Naive B cell (primary cell): ENCODE measurements at regions not wholly inside any gene's neighbourhood (a gene's known extent, or its start where the extent isn't known, plus 50 kb on each side); places are given as distances from the start of the nearest gene placed in this dataset.

Experiments
- ATAC-seq, 2 donors: fragments of 150-1000 bp; cut with Tn5 transposase; 2 replicates each; pipeline ENCODE4 v1.10.0; 2021; ENCODE audit warnings: low read depth in 2 of 2, mild to moderate bottlenecking in 2 of 2, moderate library complexity in 2 of 2
- DNase-seq: peaks from one replicate; pipeline ENCODE4 v3.0.0; 2022
- H3K27ac Mint-ChIP-seq, 6 donors: one replicate each; pipeline ENCODE4 v1.8.0; 2020 to 2022; ENCODE audit warnings: mild to moderate bottlenecking in 6 of 6, mixed read lengths in 6 of 6, moderate library complexity in 5 of 6, inconsistent platforms in 2 of 6
- H3K27me3 Mint-ChIP-seq, 3 donors: one replicate each; pipeline ENCODE4 v1.8.0; 2021 to 2022; ENCODE audit warnings: mixed read lengths in 3 of 3, mild to moderate bottlenecking in 1 of 3
- H3K36me3 Mint-ChIP-seq, 2 donors: one replicate each; pipeline ENCODE4 v1.8.0; 2020 to 2022; ENCODE audit warnings: mixed read lengths in 2 of 2, inconsistent platforms in 1 of 2, mild to moderate bottlenecking in 1 of 2
- H3K4me1 Mint-ChIP-seq, 3 donors: one replicate each; pipeline ENCODE4 v1.8.0; 2020 to 2022; ENCODE audit warnings: mixed read lengths in 3 of 3, inconsistent platforms in 1 of 3, mild to moderate bottlenecking in 1 of 3, moderate library complexity in 1 of 3
- H3K4me3 Mint-ChIP-seq, 8 donors: one replicate each; pipeline ENCODE4 v1.8.0; 2020 to 2022; ENCODE audit warnings: mild to moderate bottlenecking in 8 of 8, mixed read lengths in 8 of 8, moderate library complexity in 8 of 8, inconsistent platforms in 2 of 8
- H3K9me3 Mint-ChIP-seq, 7 donors: one replicate each; pipeline ENCODE4 v1.8.0; 2020 to 2022; ENCODE audit warnings: mixed read lengths in 7 of 7, mild to moderate bottlenecking in 5 of 7, inconsistent platforms in 2 of 7, moderate library complexity in 1 of 7

DNA sequence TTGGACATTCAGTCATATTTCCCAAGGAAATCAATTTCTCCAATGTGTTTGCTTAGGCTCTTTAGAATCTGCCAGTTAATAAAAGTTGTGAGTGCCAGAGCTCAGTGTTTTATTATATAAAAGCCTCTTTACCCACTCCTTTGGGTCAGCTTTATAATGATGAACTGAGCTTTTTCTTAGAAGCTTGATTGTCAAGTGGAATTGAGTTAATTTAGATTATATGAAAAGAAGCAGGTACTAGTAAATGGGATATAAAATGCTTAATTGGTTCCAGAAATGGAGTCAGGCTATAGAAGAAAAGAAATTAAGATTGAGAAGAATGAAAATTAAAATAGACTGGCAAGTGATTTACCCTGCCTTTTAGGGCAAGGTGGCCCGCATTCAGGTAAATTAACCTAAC is 363.2 kb downstream of the SLITRK6 start:
- Mint-ChIP-seq H3K36me3 (no peaks in the 10 kb centered on the region), H3K4me1 (no peaks in the 10 kb centered on the region), H3K27ac (no peak overlapping the region), H3K4me3 (no peak overlapping the region), H3K9me3 (peaks cover 0 to 13% (median 3%) of the 10 kb centered on the region in 7 donors), H3K27me3 (no peaks in the 10 kb centered on the region)
- DNase-seq = no peak
- no peak for ATAC-seq

GRCh38 chr13:85434927-85435326 is 364.3 kb downstream of the SLITRK6 start:
- Mint-ChIP-seq H3K4me3 (no peak overlapping the region), H3K4me1 (no peaks in the 10 kb centered on the region), H3K9me3 (peaks cover 0 to 13% (median 3%) of the 10 kb centered on the region in 7 donors), H3K27me3 (no peaks in the 10 kb centered on the region), H3K27ac (no peak overlapping the region), H3K36me3 (no peaks in the 10 kb centered on the region)
- no peak for DNase-seq
- ATAC-seq = no peak

DNA sequence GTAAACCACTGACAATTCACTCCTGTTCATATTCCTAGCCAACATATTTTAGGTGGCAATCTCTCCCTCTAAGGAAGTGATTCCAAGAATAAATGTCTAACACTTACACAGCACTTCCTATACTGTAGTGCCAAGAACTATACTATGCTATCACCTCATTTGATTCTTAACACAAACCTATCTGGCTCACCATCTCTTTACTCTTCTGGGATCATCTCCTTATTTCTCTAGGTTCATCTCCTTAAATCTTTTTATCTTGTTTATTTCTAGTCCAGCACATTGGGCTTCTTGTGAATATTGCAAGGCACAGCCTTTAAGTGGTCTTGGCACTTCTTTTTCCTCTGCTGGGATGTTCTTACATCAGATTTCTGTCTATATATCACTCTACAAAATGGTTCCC is 366.3 kb downstream of the SLITRK6 start:
- DNase-seq (no peak), ATAC-seq (no peak)
- Mint-ChIP-seq H3K4me3 (no peak overlapping the region), H3K4me1 (no peaks in the 10 kb centered on the region), H3K36me3 (no peaks in the 10 kb centered on the region), H3K27ac (no peak overlapping the region), H3K9me3 (peaks cover 0 to 9% (median 3%) of the 10 kb centered on the region in 7 donors), H3K27me3 (no peaks in the 10 kb centered on the region)

DNA sequence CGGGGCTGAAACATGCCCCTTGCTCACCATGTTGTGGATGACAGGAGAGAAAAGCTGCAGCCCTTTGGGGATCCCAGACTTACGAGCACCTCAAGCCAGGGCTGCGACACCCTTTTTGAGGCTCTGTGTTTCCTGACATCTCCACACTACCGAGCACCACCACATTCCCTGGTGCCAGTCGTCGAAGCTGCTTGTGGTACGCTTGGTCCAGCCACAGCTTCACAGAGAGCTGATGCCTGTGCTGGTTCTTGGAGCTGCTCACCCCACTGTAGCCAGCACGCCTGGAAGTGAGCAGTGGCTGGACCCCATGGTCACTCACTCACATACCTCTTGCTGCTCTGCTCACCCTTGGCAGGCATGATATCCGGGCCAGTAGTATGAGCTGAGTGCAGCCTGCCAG is 367.5 kb downstream of the SLITRK6 start:
- Mint-ChIP-seq H3K9me3 (peaks cover 0 to 5% (median 3%) of the 10 kb centered on the region in 7 donors), H3K27me3 (no peaks in the 10 kb centered on the region), H3K4me3 (no peak overlapping the region), H3K4me1 (no peaks in the 10 kb centered on the region), H3K27ac (no peak overlapping the region), H3K36me3 (no peaks in the 10 kb centered on the region)
- DNase-seq = no peak
- ATAC-seq = no peak

DNA sequence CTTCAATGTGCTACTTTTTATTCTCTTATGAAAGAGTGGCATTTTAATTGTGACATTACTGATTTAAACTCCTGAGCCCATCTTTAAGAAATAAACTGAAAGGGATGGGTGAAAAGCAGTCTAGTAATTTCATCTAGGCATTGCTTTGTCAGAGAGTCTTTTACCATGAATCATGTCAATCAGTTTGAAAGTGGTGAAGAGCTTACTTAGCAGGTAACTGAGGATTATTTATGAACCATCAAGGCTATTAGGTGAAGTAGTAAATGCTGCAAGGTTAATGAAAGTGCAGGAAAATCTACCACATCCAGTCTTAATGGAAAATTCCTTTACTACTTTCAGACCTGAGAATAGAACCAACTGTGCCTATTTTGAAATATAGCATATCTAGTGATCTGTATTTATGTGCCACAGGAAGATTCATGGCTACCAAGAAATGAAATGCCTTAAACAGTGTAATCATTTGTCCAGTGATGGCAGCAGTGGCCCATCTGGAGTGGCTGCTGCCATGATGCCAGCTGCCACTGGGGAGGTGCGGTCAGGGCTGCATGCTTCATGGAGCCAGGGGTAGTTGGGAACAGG is 368.9 kb downstream of the SLITRK6 start:
- DNase-seq (no peak), ATAC-seq (no peak)
- Mint-ChIP-seq H3K4me1 (no peaks in the 10 kb centered on the region), H3K9me3 (peaks cover 0 to 5% (median 3%) of the 10 kb centered on the region in 7 donors), H3K27me3 (no peaks in the 10 kb centered on the region), H3K4me3 (peak overlapping the region in 1 of 8 donors; percentile 47), H3K27ac (no peak overlapping the region), H3K36me3 (no peaks in the 10 kb centered on the region)

- Mint-ChIP-seq H3K27ac (no peak overlapping the region), H3K4me3 (no peak overlapping the region), H3K4me1 (no peaks in the 10 kb centered on the region), H3K9me3 (peaks cover 0 to 5% (median 0%) of the 10 kb centered on the region in 7 donors), H3K27me3 (no peaks in the 10 kb centered on the region), H3K36me3 (no peaks in the 10 kb centered on the region)
- ATAC-seq (no peak), DNase-seq (no peak)
Measured at GRCh38 chr13:85427416-85427815, 371.8 kb downstream of the SLITRK6 start.

- Mint-ChIP-seq H3K27me3 (no peaks in the 10 kb centered on the region), H3K4me1 (no peaks in the 10 kb centered on the region), H3K4me3 (no peak overlapping the region), H3K9me3 (peaks cover 0 to 2% (median 0%) of the 10 kb centered on the region in 7 donors), H3K36me3 (no peaks in the 10 kb centered on the region), H3K27ac (peak overlapping the region in 1 of 6 donors; percentile 18)
- DNase-seq (no peak), ATAC-seq (no peak)
Measured at GRCh38 chr13:85420136-85420535, 379.1 kb downstream of the SLITRK6 start.

- ATAC-seq (no peak), DNase-seq (no peak)
- Mint-ChIP-seq H3K27ac (no peak overlapping the region), H3K36me3 (no peaks in the 10 kb centered on the region), H3K4me1 (no peaks in the 10 kb centered on the region), H3K4me3 (no peak overlapping the region), H3K9me3 (peaks cover 0 to 2% (median 0%) of the 10 kb centered on the region in 7 donors), H3K27me3 (no peaks in the 10 kb centered on the region)
Measured at GRCh38 chr13:85419611-85420010, 379.6 kb downstream of the SLITRK6 start.

GRCh38 chr13:85417807-85418206 is 381.4 kb downstream of the SLITRK6 start:
- no peak for DNase-seq
- no peaks in the 10 kb centered on the region for H3K27me3 Mint-ChIP-seq
- no peak for ATAC-seq
- no peak overlapping the region for H3K4me3 Mint-ChIP-seq
- H3K36me3 Mint-ChIP-seq = no peaks in the 10 kb centered on the region
- H3K27ac Mint-ChIP-seq = peak overlapping the region in 1 of 6 donors; percentile 70
- H3K9me3 Mint-ChIP-seq = peaks cover 0 to 2% (median 0%) of the 10 kb centered on the region in 7 donors
- no peaks in the 10 kb centered on the region for H3K4me1 Mint-ChIP-seq

DNA sequence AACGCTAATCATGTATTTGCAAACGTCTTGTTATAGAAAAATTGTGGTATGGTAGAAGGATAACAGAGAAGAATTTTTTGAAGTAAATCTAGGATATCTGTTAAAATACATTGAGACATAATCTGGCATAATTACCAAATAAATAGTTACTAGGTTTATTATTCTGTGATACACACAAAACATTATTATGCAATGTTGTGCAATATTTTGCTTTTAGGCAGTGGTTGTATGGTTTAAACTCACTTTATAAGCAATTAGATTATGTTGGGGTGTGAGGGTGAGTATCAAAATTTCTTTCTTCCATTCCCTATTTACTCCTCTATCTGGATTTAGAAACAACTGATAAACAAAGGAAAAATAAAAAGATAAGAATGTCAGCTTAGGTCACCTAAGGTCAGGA is 385.6 kb downstream of the SLITRK6 start:
- no peaks in the 10 kb centered on the region for H3K36me3 Mint-ChIP-seq
- H3K4me1 Mint-ChIP-seq = no peaks in the 10 kb centered on the region
- ATAC-seq = no peak
- peaks cover 0 to 2% (median 0%) of the 10 kb centered on the region in 7 donors for H3K9me3 Mint-ChIP-seq
- DNase-seq = no peak
- no peaks in the 10 kb centered on the region for H3K27me3 Mint-ChIP-seq
- H3K27ac Mint-ChIP-seq = no peak overlapping the region
- no peak overlapping the region for H3K4me3 Mint-ChIP-seq

DNA sequence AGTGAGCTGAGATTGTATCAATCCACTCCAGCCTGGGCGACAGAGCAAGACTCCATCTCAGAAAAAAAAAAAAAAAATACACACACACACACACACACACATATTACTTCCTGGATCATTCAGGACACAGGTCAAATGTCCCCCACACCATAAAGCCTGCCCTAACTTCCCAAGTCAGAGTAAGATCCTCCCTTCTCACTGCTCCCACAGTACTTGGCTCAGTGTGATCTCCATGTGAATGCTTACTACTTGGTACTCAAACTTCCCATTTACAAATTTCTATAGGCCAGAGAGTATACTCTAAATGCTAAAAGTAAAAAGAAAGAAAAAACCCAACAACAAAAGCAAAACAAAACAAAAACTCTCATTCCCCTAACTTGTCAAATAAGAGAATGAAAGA is 386.8 kb downstream of the SLITRK6 start:
- Mint-ChIP-seq H3K27me3 (no peaks in the 10 kb centered on the region), H3K27ac (no peak overlapping the region), H3K9me3 (peaks cover 0 to 2% (median 0%) of the 10 kb centered on the region in 7 donors), H3K4me1 (no peaks in the 10 kb centered on the region), H3K36me3 (no peaks in the 10 kb centered on the region), H3K4me3 (no peak overlapping the region)
- no peak for ATAC-seq
- no peak for DNase-seq

- Mint-ChIP-seq H3K4me3 (no peak overlapping the region), H3K27me3 (no peaks in the 10 kb centered on the region), H3K27ac (no peak overlapping the region), H3K9me3 (peaks cover 0 to 2% (median 0%) of the 10 kb centered on the region in 7 donors), H3K4me1 (no peaks in the 10 kb centered on the region), H3K36me3 (no peaks in the 10 kb centered on the region)
- no peak for ATAC-seq
- no peak for DNase-seq
Measured at GRCh38 chr13:85411591-85411990, 387.6 kb downstream of the SLITRK6 start.

GRCh38 chr13:85408415-85408814 is 390.8 kb downstream of the SLITRK6 start:
- Mint-ChIP-seq H3K27me3 (no peaks in the 10 kb centered on the region), H3K36me3 (no peaks in the 10 kb centered on the region), H3K4me1 (no peaks in the 10 kb centered on the region), H3K4me3 (no peak overlapping the region), H3K9me3 (peaks cover 0 to 5% (median 0%) of the 10 kb centered on the region in 7 donors), H3K27ac (no peak overlapping the region)
- ATAC-seq (no peak), DNase-seq (no peak)

- Mint-ChIP-seq H3K4me1 (no peaks in the 10 kb centered on the region), H3K9me3 (peaks cover 0 to 5% (median 0%) of the 10 kb centered on the region in 7 donors), H3K4me3 (no peak overlapping the region), H3K36me3 (no peaks in the 10 kb centered on the region), H3K27ac (no peak overlapping the region), H3K27me3 (no peaks in the 10 kb centered on the region)
- ATAC-seq (no peak), DNase-seq (no peak)
Measured at GRCh38 chr13:85406269-85406975, 392.8 kb downstream of the SLITRK6 start.
